ENCODE measurements at regions not wholly inside any gene's neighbourhood (a gene's known extent, or its start where the extent isn't known, plus 50 kb on each side); places are given as distances from the start of the nearest gene placed in this dataset.

DNA sequence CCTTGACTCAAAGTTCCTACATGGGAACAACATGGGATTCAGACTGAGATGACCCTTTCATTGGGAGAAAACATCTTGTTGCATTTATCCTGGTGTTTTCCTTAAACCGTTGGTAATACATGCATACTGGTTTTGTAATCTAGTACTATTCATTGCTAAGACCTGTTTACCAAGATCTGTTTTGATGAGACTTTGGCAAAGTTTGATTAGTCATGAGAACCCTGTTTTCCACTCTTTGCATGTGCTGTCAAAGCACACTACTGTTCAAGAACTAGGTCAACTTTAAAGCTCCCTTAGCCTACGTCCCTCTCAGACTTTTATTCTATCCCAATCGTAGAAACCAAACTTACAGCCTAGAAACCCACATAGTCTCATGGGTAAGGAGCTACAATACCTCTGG, 650.9 kb downstream of the GATA3 start:
- TF ChIP-seq, protein P1, sequence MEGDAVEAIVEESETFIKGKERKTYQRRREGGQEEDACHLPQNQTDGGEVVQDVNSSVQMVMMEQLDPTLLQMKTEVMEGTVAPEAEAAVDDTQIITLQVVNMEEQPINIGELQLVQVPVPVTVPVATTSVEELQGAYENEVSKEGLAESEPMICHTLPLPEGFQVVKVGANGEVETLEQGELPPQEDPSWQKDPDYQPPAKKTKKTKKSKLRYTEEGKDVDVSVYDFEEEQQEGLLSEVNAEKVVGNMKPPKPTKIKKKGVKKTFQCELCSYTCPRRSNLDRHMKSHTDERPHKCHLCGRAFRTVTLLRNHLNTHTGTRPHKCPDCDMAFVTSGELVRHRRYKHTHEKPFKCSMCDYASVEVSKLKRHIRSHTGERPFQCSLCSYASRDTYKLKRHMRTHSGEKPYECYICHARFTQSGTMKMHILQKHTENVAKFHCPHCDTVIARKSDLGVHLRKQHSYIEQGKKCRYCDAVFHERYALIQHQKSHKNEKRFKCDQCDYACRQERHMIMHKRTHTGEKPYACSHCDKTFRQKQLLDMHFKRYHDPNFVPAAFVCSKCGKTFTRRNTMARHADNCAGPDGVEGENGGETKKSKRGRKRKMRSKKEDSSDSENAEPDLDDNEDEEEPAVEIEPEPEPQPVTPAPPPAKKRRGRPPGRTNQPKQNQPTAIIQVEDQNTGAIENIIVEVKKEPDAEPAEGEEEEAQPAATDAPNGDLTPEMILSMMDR (IDR thresholded peaks at IDR 0.05; ENCODE audit: insufficient read depth, low read length, poor library complexity, severe bottlenecking), result no peak
- Histone ChIP-seq H3K36me3 (ENCODE audit: control insufficient read depth, insufficient read depth, low read length) (no peaks in the 10 kb centered on the region), H3K27me3 (ENCODE audit: control insufficient read depth, insufficient read depth, low read length) (no peaks in the 10 kb centered on the region), H3K4me3 (ENCODE audit: low read depth, low read length) (no peak overlapping the region)
- no peak for DNase-seq (ENCODE audit: low read depth)

DNA sequence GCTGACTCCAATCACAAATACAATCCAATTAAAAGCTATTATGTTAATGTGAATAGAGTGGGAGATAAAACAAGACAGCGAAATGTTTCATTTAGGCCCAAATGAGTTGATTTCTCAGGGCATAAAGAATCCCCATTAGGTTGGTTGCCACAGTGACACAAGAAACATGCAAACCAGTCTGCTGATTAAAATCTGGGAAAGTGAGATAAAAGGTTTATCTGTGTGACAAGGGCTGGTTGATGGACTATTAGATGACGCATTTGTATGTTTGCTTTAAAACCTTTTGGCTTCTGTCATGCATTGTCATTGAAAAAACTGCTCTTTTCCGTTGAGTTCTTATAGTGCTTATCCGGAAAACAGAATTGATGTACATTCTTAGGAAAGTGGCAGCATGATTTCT, 658.2 kb downstream of the GATA3 start:
- TF ChIP-seq, protein P1 (IDR thresholded peaks at IDR 0.05; ENCODE audit: insufficient read depth, low read length, poor library complexity, severe bottlenecking), result no peak
- DNase-seq (ENCODE audit: low read depth), result no peak
- H3K4me3 ChIP-seq (ENCODE audit: low read depth, low read length), result no peak overlapping the region
- H3K27me3 ChIP-seq (ENCODE audit: control insufficient read depth, insufficient read depth, low read length), result no peaks in the 10 kb centered on the region
- H3K36me3 ChIP-seq (ENCODE audit: control insufficient read depth, insufficient read depth, low read length), result no peaks in the 10 kb centered on the region

DNA sequence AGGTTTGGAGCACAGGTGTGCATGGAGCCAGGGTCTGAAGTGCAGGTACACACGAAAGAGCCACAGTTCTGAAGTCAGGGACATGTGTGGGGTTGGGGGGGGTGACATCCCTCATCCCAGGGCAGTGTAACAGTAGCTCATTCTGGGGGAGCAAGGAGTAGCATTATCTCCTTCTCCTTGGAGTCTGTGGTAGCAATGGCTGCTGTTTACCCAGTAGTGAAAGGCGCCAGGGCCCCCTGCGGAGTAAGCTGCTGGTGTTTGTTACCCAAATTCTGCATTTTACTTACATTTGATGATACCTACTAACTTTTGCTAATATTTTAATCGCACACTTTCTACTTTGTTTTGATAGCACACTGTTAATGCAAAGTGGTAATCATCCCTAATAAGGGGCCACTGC, 665.5 kb downstream of the GATA3 start:
- Histone ChIP-seq H3K27me3 (ENCODE audit: control insufficient read depth, insufficient read depth, low read length) (no peaks in the 10 kb centered on the region), H3K4me3 (ENCODE audit: low read depth, low read length) (no peak overlapping the region), H3K36me3 (ENCODE audit: control insufficient read depth, insufficient read depth, low read length) (no peaks in the 10 kb centered on the region)
- TF ChIP-seq, protein P1 (IDR thresholded peaks at IDR 0.05; ENCODE audit: insufficient read depth, low read length, poor library complexity, severe bottlenecking), result no peak
- DNase-seq (ENCODE audit: low read depth), result no peak

DNA sequence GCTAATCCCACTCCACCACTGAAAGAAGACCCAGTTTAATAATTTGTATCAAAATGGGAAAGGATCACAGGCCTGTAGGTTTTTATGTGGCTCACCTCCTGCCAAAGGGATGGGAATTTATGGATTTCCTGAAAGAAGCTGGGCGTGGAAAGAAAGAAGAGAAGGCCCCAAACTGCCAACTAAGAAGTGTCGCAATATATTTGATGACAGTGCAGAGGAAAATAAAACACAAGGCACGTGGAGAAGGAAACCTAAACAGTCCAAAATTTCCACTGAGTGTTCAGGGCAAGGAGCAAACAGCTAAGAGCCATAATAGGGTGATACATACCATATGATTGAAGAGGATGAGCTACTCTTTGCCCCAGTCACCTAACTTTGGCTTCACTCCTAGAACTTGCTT, 667.2 kb downstream of the GATA3 start:
- Histone ChIP-seq H3K36me3 (ENCODE audit: control insufficient read depth, insufficient read depth, low read length) (no peaks in the 10 kb centered on the region), H3K4me3 (ENCODE audit: low read depth, low read length) (no peak overlapping the region), H3K27me3 (ENCODE audit: control insufficient read depth, insufficient read depth, low read length) (no peaks in the 10 kb centered on the region)
- TF ChIP-seq, protein P1 (IDR thresholded peaks at IDR 0.05; ENCODE audit: insufficient read depth, low read length, poor library complexity, severe bottlenecking), result no peak
- no peak for DNase-seq (ENCODE audit: low read depth)

DNA sequence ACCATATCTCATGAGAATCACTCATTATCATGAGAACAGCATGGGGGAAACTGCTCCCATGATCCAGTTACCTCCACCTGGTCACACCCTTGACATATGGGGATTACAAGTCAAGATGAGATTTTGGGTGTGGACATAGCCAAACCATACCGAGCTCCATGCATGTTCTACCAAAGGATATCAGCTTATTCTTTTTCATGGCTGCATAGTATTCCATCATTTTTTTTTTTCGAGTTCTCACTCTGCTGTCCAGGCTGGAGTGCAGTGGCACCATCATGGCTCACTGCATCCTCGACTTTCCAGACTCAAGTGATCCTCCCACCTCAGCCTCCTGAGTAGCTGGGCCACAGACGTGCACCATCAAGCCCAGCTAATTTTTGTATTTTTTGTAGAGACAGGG, 668.3 kb downstream of the GATA3 start:
- DNase-seq (ENCODE audit: low read depth), result no peak
- no peak overlapping the region for H3K4me3 ChIP-seq (ENCODE audit: low read depth, low read length)
- no peaks in the 10 kb centered on the region for H3K27me3 ChIP-seq (ENCODE audit: control insufficient read depth, insufficient read depth, low read length)
- TF ChIP-seq, protein P1 (IDR thresholded peaks at IDR 0.05; ENCODE audit: insufficient read depth, low read length, poor library complexity, severe bottlenecking), result no peak
- H3K36me3 ChIP-seq (ENCODE audit: control insufficient read depth, insufficient read depth, low read length), result no peaks in the 10 kb centered on the region

DNA sequence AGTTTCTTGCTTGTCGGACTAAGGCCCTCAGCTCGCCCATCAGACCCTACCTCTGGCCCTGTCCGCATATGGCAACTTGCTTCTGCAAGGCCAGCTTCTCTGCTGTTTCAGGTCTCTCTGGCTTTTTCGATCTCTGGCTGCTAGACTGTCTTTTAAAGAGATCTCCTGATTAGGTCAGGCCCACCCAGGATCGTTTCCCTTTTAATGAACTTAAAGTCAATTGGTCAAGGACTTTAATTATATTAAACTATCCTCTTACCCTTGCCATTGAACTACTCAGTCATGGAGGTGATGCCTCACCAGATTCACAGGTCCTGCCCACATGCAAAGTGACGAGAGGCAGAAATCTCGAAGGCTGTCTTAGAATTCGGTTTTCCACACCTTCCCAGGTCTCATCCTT, 670.9 kb downstream of the GATA3 start:
- Histone ChIP-seq H3K4me3 (ENCODE audit: low read depth, low read length) (no peak overlapping the region), H3K36me3 (ENCODE audit: control insufficient read depth, insufficient read depth, low read length) (no peaks in the 10 kb centered on the region)
- TF ChIP-seq, protein P1 (IDR thresholded peaks at IDR 0.05; ENCODE audit: insufficient read depth, low read length, poor library complexity, severe bottlenecking), result no peak

More for the DNA sequence above, 670.9 kb downstream of the GATA3 start:
- no peaks in the 10 kb centered on the region for H3K27me3 ChIP-seq (ENCODE audit: control insufficient read depth, insufficient read depth, low read length)
- no peak for DNase-seq (ENCODE audit: low read depth)

All from kidney epithelial cell (primary cell).